NCI-H1092 (cell line): ENCODE measurements at regions not wholly inside any gene's neighbourhood (a gene's known extent, or its start where the extent isn't known, plus 50 kb on each side); places are given as distances from the start of the nearest gene placed in this dataset.
"Not testable (repeated sequence)": the region's sequence is repeated elsewhere in the genome, so short reads cannot be mapped to it uniquely, and the experiment has no call there.

Experiments used
- DNase-seq: peaks from one replicate; lab custom pipeline; 2025; lab: John Stamatoyannopoulos, UW

DNA sequence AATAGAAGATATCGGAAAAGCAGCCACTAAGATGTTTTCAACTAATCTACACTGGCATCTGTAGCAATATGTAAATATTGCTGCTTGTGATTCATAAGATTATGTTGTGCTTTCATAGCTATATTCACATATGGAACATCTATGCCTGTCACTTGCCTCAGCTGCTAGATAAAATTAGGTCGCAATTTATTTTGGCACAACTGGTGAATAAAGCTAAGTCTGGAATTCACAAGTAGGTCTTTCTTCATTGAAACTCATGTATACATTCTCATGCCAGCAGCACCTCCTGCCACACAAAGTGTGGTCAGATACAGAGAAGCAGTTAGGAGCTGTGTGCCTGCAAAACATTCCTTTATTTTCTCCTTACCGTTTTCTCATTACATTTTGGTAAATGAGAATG is 543.3 kb upstream of the CHORDC1 start:
- DNase-seq, result no peak

DNA sequence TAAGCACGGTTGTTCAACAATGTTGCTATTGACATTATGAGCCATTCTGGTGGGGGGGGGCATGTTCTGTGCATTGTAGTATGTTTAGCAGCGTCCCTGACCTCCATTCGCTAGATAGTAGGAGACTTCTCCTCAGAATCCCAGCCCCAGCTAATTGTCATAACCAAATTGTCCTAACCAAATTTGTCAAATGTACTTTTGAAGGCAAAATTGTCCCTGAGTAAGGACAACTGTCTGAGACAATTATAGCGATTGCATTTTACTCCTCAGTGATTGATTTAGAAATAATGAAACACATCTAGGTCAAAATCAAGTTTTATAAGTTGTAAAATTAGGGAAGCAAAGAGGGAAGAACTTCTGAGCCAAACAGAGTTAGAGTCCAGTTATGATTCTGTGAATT is 541.8 kb upstream of the CHORDC1 start:
- DNase-seq, result no peak

GRCh38 chr11:90757849-90758494 is 535.1 kb upstream of the CHORDC1 start:
- no peak for DNase-seq

GRCh38 chr11:90756617-90757016 is 533.8 kb upstream of the CHORDC1 start:
- no peak for DNase-seq

- DNase-seq, result no peak
These were observed 530.7 kb upstream of the CHORDC1 start for GRCh38 chr11:90753546-90753945.

- no peak for DNase-seq
These were observed 524.2 kb upstream of the CHORDC1 start for GRCh38 chr11:90747057-90747456.

- DNase-seq, result no peak
These were observed 521.3 kb upstream of the CHORDC1 start for GRCh38 chr11:90744169-90744568.

- no peak for DNase-seq
These were observed 516.0 kb upstream of the CHORDC1 start for GRCh38 chr11:90738799-90739198.

DNA sequence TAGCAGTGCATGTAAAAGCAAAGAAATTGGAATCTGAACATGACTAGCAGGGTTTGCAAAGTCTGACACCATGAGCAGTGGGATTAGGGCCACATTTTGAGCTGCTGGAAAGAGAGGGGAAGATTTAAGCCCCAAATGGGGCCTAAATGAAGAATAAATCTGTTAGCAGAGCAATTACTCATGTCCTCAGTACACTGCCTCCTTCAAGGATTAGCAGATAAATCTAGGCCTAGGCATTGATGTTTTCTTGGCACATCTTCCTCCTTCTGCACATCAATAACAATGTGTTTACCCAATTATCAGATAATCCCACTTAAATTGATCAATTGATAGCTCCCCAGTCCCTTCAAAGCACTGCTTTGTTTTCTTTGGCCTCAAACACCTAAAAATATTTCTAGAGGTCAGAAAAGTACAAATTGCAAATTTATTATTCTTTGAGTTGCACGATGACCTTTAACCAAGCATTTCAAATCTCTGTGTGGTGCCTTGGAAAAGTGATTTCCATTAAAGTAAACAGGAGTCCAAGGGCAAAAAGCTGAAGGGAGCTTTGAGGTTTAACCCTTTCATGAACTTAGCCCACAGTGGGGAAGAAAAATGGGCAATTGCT is 514.7 kb upstream of the CHORDC1 start:
- DNase-seq, result no peak

DNA sequence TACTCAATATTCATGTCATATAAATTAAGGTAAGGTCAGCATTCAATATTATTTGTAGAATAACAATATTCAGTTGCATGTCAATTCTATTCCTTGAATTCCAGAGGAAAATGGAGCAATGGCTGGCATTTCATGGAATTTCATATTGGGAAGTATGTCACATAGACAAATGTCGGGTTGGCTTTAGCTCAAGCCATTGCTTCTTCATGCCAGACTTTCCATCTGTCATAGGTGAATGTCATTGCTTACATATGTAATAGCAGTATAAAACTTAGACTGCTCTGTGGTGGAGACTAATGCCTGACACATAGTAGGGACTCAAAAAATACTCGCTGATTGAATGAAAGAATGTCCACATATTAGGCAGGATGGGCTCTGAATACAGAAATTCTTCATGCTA is 509.6 kb upstream of the CHORDC1 start:
- DNase-seq, result no peak

GRCh38 chr11:90723475-90723874 is 500.6 kb upstream of the CHORDC1 start:
- DNase-seq, result no peak

DNA sequence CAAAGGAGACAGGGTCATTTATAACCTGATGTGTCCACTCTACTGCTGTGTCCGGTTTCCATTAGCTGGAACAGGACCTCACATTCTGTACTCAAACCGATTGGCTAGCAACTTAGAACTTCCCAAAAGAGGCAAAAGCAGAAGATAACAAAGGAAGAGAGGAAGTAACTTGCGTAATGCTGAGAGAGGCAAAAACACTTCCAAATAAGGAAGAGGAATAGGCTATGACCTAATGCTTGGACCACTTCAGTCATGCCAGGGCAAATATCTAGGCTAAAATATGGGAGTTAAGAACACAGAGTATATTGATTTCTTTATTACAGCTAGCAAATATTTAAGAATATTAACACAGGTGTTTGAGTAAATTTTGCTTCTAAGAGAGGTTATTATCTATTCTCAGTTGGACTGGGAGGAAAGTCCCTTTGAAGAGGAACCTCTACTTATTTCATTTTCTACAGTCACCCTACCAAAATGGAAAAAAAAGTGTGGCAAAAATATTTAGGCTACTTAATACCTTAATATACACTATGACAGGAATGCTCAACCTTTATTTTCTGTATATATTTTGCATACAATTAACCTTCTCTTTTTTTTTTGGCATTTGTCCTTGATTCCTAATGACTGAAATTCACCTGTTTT is 499.8 kb upstream of the CHORDC1 start:
- DNase-seq, result no peak

DNA sequence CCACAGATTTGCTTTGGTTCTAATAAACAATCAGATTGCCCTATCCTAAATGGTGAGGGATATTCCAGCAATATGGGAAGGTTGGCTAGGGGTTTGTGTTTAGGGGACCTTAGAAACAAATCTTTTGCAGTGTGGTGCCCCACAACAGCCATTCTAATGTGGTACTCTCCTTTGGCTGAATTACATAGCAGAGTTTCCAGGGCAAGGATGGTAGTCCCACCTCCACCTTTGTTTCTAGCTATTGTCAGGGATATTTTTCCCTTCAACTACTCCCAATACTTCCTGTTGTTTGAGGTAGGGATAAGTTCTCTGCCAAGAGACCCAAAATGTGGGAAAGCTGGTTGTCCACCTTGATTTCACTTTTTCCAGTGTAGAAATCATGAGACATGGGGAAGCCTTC is 494.7 kb upstream of the CHORDC1 start:
- DNase-seq, result no peak

DNA sequence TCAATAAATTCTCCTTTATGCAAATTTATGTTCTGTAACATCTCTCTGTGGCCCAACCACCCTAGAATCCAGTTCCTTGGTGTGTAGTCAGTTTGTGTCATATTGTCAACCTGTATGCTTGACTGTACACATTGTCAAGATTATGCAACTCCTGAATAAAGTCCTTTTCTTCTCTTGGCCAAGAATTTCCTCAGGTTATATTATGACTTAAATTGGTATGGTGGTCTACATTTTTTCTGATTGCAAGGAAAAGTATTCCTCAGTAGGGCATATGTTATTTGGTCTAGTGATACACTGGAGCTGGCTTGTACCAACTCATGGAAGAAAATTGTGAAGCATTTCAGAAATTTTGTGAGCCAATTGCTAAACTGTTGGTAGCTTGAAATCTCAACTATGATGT is 482.8 kb upstream of the CHORDC1 start:
- no peak for DNase-seq

- no peak for DNase-seq
These were observed 481.7 kb upstream of the CHORDC1 start for GRCh38 chr11:90704510-90704909.

- DNase-seq, result no peak
These were observed 478.9 kb upstream of the CHORDC1 start for GRCh38 chr11:90701716-90702115.

DNA sequence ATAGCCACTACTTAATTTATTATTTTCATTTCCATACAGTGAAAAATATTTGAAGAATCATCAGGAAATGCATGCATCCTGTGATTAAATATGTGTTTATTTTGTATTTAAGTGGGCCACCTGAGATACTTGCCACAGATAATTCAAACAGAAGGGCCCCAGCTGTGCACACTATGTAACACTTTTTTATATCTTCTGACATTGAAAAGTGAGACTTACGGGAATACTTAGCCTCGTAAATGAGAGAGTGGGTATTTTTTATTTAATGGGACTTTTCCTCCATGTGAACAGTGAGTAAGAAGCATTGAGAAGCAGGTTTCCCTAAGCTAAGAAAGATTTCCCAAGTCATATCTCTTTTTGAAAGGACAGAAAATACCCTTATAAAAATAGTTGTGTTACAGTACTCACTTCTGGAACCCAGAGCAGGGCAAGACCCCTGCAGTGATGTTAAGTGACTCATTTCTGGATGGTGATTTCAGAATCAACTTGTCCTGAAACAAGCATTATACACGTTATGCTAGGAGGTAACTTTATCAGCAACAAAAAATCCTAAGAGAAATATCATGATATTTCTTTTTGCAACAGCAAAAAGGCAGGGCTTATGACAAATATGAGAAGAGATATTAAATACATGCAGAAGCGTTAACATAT is 478.1 kb upstream of the CHORDC1 start:
- no peak for DNase-seq

DNA sequence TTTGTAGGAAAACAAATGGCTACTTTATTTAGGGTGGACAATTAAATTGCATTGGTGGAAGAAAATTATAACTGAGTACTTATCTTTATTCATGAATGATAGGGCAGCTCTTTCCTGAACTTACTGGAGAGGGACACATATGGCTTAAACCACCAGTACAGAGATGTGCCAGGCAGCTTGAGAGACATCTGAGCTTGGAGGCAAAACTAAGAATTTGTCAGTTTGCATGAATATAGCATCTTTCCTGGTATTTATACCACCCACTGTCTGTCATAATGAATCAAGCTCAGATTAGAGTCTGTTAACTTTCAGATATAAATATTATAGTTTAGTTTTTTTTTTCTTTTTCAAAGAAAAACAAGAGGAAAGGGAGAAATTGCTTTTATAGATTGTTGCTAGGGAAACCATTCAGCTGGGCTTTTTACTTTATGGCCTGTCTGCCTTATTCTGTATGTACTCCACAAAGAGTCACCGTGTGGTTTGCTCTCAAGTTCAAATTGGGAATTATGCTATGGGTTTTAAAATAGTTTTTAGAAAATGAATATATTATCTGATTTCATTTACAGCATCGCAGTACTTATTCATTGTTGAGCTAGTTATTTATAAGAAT is 477.0 kb upstream of the CHORDC1 start:
- no peak for DNase-seq

GRCh38 chr11:90698238-90698637 is 475.4 kb upstream of the CHORDC1 start:
- DNase-seq, result no peak

- not testable (repeated sequence) for DNase-seq
These were observed 452.6 kb upstream of the CHORDC1 start for GRCh38 chr11:90675496-90675895.

DNA sequence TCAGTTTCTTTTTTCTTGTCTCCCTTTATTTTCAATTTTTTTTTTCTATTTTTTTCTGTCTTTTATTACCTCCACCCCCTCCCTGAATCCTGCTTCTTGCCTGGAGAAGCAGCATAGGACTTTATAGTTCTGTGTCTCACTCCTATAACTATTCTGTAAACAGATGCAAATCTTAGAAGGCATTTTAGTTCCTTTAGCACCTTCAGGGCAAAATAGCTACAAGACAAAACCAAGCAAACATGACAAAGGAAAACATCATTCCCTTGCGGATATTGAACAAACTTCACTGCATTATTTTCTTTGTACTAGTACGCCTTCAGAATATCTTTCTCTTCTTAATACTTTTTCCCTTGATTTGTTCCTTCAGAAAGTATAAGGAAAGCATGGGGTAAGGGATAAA is 446.2 kb upstream of the CHORDC1 start:
- DNase-seq, result no peak

- DNase-seq, result no peak
These were observed 445.7 kb upstream of the CHORDC1 start for GRCh38 chr11:90668502-90668901.

- no peak for DNase-seq
These were observed 438.4 kb upstream of the CHORDC1 start for GRCh38 chr11:90661233-90661632.
